ENCODE measurements at regions not wholly inside any gene's neighbourhood (a gene's known extent, or its start where the extent isn't known, plus 50 kb on each side); places are given as distances from the start of the nearest gene placed in this dataset.
"Not testable (repeated sequence)": the region's sequence is repeated elsewhere in the genome, so short reads cannot be mapped to it uniquely, and the experiment has no call there.

DNA sequence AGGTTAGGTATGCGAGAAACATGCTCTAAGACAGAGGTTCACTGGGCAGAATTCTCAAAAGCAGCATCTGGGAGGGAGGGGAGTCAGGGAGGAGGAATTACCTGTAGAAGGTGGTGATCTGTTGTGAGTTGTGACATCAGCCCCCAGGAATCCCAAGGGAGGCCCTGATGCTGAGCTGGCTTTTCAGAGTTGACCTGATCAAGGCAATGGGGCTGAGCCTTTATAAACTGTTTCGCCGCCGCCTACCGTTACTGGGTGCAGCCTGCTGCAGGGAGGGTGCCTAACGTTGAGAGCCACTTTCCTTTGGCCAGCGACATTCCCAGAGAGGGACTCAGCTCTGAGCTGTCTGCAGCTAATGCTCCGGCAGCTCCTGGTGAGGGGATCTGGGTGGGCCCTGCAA lies 257.9 kb upstream of the TMEM132C start:
- no peak for DNase-seq
- in situ Hi-C loops (cut with HindIII; ENCODE audit: low pct_ligation_motif_present, low pct_unique_long_range_greater_than_20kb, low sequenced_read_pairs) = no loop called here

- no peak for DNase-seq
- in situ Hi-C loops (cut with HindIII; ENCODE audit: low pct_ligation_motif_present, low pct_unique_long_range_greater_than_20kb, low sequenced_read_pairs) = no loop called here
Measured at GRCh38 chr12:128012110-128012509, 254.9 kb upstream of the TMEM132C start.

- DNase-seq = no peak
- in situ Hi-C loops (cut with HindIII; ENCODE audit: low pct_ligation_motif_present, low pct_unique_long_range_greater_than_20kb, low sequenced_read_pairs) = no loop called here
Measured at GRCh38 chr12:128015276-128015675, 251.7 kb upstream of the TMEM132C start.

GRCh38 chr12:128018067-128018466 lies 248.9 kb upstream of the TMEM132C start:
- no peak for DNase-seq
- in situ Hi-C loops (cut with HindIII; ENCODE audit: low pct_ligation_motif_present, low pct_unique_long_range_greater_than_20kb, low sequenced_read_pairs) = no loop called here

- in situ Hi-C loops (cut with HindIII; ENCODE audit: low pct_ligation_motif_present, low pct_unique_long_range_greater_than_20kb, low sequenced_read_pairs) = no loop called here
- DNase-seq = no peak
Measured at GRCh38 chr12:128019996-128020544, 246.9 kb upstream of the TMEM132C start.

GRCh38 chr12:128021561-128021960 lies 245.4 kb upstream of the TMEM132C start:
- in situ Hi-C loops (cut with HindIII; ENCODE audit: low pct_ligation_motif_present, low pct_unique_long_range_greater_than_20kb, low sequenced_read_pairs) = no loop called here
- no peak for DNase-seq

GRCh38 chr12:128025589-128026245 lies 241.3 kb upstream of the TMEM132C start:
- in situ Hi-C loops (cut with HindIII; ENCODE audit: low pct_ligation_motif_present, low pct_unique_long_range_greater_than_20kb, low sequenced_read_pairs) = no loop called here

DNA sequence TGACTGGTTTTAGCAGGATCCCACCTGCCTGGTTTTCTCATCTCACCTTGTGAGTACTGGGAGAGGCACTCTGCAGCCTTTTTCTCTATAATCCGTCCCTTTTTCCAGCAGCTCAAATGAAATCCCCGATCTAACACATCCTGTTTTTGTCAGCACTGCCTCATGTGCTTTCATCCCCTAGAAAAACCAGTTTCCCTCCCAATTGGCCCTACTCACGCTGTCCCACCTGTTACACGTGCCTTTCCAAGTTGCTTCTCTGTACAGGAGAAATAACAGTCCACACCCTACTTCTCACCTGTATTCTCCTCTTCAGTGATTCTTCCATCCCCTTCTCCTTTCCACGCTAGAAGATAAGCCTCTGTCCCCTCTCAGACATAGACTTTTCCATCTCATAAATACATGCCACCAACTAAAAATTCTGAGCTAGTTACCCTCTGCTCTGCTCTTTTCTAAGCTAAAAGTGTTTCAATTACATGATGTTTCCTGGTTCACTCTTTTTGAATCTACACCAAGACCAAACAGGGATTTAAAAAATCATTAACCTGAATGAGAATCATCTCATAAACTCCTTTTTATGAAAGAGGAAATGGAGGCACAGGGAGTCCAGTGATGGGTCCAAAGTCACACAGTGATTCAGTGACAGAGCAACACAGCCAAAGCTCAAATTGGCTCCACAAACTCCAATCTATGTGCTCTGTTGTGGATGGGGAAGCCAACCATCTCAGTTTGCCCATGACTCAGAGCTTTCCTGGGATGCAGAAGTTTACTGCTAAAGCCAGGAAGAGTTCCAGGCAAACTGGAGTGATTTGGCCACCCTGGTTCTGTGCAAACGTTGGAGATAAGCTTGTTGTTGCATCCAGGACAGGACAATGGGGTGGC lies 240.0 kb upstream of the TMEM132C start:
- in situ Hi-C loops (cut with HindIII; ENCODE audit: low pct_ligation_motif_present, low pct_unique_long_range_greater_than_20kb, low sequenced_read_pairs) = no loop called here
- no peak for DNase-seq

More at GRCh38 chr12:128025589-128026245, 241.3 kb upstream of the TMEM132C start:
- DNase-seq = no peak

GRCh38 chr12:128033473-128033872 lies 233.5 kb upstream of the TMEM132C start:
- DNase-seq = no peak
- in situ Hi-C loops (cut with HindIII; ENCODE audit: low pct_ligation_motif_present, low pct_unique_long_range_greater_than_20kb, low sequenced_read_pairs) = no loop called here

- DNase-seq = no peak
- in situ Hi-C loops (cut with HindIII; ENCODE audit: low pct_ligation_motif_present, low pct_unique_long_range_greater_than_20kb, low sequenced_read_pairs) = no loop called here
Measured at GRCh38 chr12:128040971-128041370, 226.0 kb upstream of the TMEM132C start.

DNA sequence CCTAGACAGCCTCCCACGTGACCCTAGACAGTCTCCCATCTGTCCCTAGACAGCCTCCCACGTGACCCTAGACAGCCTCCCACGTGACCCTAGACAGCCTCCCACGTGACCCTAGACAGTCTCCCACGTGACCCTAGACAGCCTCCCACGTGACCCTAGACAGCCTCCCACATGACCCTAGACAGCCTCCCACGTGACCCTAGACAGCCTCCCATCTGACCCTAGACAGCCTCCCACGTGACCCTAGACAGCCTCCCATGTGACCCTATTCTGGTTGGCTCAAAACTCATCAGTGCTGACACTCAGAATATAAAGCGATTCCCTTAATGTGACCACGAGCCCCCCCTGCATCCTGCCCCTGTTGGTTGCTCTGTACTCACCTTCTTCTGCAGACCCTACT lies 224.7 kb upstream of the TMEM132C start:
- DNase-seq; in situ Hi-C loops (cut with HindIII; ENCODE audit: low pct_ligation_motif_present, low pct_unique_long_range_greater_than_20kb, low sequenced_read_pairs): not testable (repeated sequence)

DNA sequence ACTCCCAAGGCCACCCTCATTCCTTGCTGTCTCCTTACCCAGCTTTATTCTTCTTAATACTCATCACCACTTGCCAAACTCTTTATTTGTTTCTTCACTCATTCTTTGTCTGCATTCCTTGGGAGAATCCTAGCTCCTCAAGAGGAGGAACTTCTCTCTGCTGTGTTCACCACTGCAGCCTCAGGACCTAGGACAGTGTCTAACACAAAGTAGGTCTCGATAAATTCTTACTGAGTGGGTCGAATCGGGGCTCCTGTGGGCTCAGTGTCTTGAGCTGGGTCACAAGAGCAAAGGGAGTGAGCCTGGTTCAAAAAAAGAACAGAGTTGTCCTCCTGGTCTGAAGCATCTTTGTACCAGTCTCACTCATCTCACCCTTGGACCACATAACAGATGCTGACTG lies 224.1 kb upstream of the TMEM132C start:
- in situ Hi-C loops (cut with HindIII; ENCODE audit: low pct_ligation_motif_present, low pct_unique_long_range_greater_than_20kb, low sequenced_read_pairs) = no loop called here

GRCh38 chr12:128043317-128043716 lies 223.7 kb upstream of the TMEM132C start:
- in situ Hi-C loops (cut with HindIII; ENCODE audit: low pct_ligation_motif_present, low pct_unique_long_range_greater_than_20kb, low sequenced_read_pairs) = no loop called here
- no peak for DNase-seq

More for the DNA sequence above, 224.1 kb upstream of the TMEM132C start:
- DNase-seq = no peak

- in situ Hi-C loops (cut with HindIII; ENCODE audit: low pct_ligation_motif_present, low pct_unique_long_range_greater_than_20kb, low sequenced_read_pairs) = no loop called here
- DNase-seq = no peak
Measured at GRCh38 chr12:128047266-128048060, 219.5 kb upstream of the TMEM132C start.

- in situ Hi-C loops (cut with HindIII; ENCODE audit: low pct_ligation_motif_present, low pct_unique_long_range_greater_than_20kb, low sequenced_read_pairs) = no loop called here
- DNase-seq = no peak
Measured at GRCh38 chr12:128052331-128052730, 214.6 kb upstream of the TMEM132C start.

DNA sequence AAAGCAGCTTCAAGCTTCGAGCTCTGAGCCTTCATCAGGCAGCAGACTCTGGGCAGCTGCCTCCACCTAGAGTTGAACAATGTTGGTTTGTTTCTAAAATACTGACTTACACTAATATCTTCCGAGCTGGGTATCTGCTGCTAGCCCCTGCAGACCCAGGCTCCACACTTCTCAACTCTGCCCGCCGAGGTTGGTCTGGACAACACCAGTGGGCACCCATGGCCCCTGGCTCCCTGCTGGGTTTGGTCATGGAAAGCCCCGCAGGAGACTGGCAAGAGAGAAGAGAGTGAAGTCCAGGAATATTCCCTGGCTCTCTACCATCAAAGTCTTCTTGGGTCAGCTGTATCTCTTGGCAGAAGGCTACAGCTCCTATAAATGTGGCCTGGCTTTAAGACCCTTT lies 214.2 kb upstream of the TMEM132C start:
- in situ Hi-C loops (cut with HindIII; ENCODE audit: low pct_ligation_motif_present, low pct_unique_long_range_greater_than_20kb, low sequenced_read_pairs) = no loop called here
- DNase-seq = no peak

DNA sequence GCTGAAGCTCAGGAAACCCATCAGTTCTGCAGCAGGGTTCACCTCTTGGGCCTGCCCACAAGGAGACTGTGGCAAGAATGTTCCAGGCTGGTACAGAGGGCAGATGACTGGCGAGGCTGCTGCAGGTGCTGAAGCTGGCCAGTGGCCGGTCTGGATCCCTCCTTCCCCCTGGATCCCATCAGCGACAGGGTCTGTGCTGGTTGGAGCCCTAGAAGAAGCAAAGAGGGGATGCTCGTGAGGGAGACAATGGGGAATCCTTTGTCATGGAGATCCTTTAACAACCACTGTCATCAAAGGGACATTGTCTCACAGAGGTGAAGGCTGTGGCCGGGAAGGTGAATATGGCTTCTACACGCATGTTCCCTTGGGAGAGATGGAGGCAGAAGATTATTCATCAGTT lies 211.4 kb upstream of the TMEM132C start:
- in situ Hi-C loops (cut with HindIII; ENCODE audit: low pct_ligation_motif_present, low pct_unique_long_range_greater_than_20kb, low sequenced_read_pairs) = no loop called here
- no peak for DNase-seq

DNA sequence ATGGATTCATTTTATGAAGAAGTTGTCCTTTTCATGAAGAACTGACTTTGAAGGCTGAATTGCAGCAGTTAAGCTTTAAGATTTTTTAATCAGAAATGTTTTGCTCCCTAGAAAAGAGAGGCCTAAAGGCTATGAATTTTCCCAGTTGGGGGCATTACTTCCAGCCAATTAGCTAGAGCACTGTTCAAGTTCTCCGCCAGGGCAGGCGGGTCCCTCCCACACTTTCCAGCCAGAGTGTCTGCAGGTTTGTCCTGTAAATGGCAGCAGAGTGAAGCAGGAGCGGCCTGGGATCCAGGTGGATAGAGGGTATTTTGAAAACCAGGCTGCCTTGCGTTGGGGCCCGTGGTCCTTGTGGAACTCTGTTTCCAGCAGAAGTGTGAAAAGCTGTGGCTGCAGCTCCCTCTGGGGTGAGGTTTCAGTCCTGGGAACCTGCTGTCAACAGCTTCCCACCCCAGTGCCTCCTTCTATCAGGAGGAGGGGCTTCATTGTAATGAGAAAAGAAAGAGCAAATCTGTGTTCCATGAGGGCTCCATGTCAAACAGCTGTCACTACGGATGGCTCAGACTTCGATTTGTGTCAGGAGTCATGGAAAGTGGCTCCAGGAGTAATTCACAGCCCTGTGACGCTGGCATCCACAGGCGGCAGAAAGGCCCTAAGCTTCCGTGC lies 210.7 kb upstream of the TMEM132C start:
- in situ Hi-C loops (cut with HindIII; ENCODE audit: low pct_ligation_motif_present, low pct_unique_long_range_greater_than_20kb, low sequenced_read_pairs) = no loop called here
- DNase-seq = no peak

Data from ACHN (cell line).